Prostate gland (tissue), 2 donors: ENCODE measurements at regions not wholly inside any gene's neighbourhood (a gene's known extent, or its start where the extent isn't known, plus 50 kb on each side); places are given as distances from the start of the nearest gene placed in this dataset.

Experiments used
- DNase-seq: peaks from one replicate; pipeline ENCODE4 v3.0.0-alpha.2; 2019; ENCODE audit warnings: low spot score
- H3K27ac ChIP-seq, 2 donors: fragments of 200-600 bp; sonication (generic); 2 replicates each; pipeline ENCODE4 v1.5.1; 2017 to 2019
- H3K27me3 ChIP-seq: fragments of 200-600 bp; sonication (generic); replicated peaks from 2 replicates; pipeline ENCODE4 v1.5.1; 2019; ENCODE audit not compliant: insufficient read depth
- H3K36me3 ChIP-seq, 2 donors: fragments of 200-600 bp; sonication (generic); 1 replicate in 1 of 2; 2 replicates in 1 of 2; pipeline versions ENCODE4 v1.5.1 to v1.8.1; 2017 to 2019
- H3K4me1 ChIP-seq: fragments of 200-600 bp; sonication (generic); replicated peaks from 2 replicates; pipeline ENCODE4 v1.5.1; 2019
- H3K4me3 ChIP-seq, 2 donors: fragments of 200-600 bp; sonication (generic); 2 replicates each; pipeline ENCODE4 v1.5.1; 2017 to 2019
- H3K9me3 ChIP-seq: fragments of 200-600 bp; sonication (generic); 2 replicates; pipeline ENCODE4 v1.5.1; 2017
- CTCF ChIP-seq, 4 experiments: fragments of 200-600 bp in 2 of 4; fragments of 450-650 bp in 2 of 4; sonication (generic) in 2 of 4; IDR thresholded peaks; 1 replicate in 3 of 4; 2 replicates in 1 of 4; pipeline ENCODE4 v1.5.1; 2016 to 2019; ENCODE audit warnings: antibody characterized with exemption in 4 of 4, mild to moderate bottlenecking in 2 of 4, moderate library complexity in 2 of 4
- POLR2A ChIP-seq: fragments of 450-650 bp; IDR thresholded peaks from one replicate; pipeline ENCODE4 v1.6.1; 2016; ENCODE audit warnings: antibody characterized with exemption, mild to moderate bottlenecking
- POLR2AphosphoS5 ChIP-seq: sonication (generic); formaldehyde crosslinking; IDR thresholded peaks from one replicate; pipeline ENCODE4 v1.6.1; 2017; ENCODE audit warnings: antibody characterized with exemption
- WGBS: methylation state at CpG from one replicate; pipeline ENCODE4 v1.1.5; 2018; 5-methylcytosine and 5-hydroxymethylcytosine counted together
- intact Hi-C: fragments of 100-400 bp; cut with DNase I; formaldehyde crosslinking; loops from one replicate; pipeline ENCODE4 v1.14.2; 2022

GRCh38 chr4:119696963-119697362 is 68.4 kb upstream of the PDE5A start:
- intact Hi-C loops, result no loop called here
- H3K4me1 ChIP-seq, result no peaks in the 10 kb centered on the region
- no peaks in the 10 kb centered on the region for H3K27me3 ChIP-seq
- no peak overlapping the region for H3K27ac ChIP-seq
- H3K4me3 ChIP-seq, result no peak overlapping the region
- TF ChIP-seq POLR2AphosphoS5 (no peak), CTCF (IDR thresholded peaks at IDR 0.05) (no peak), POLR2A (no peak)
- no peaks in the 10 kb centered on the region for H3K36me3 ChIP-seq
- no peak for DNase-seq
- no peaks in the 10 kb centered on the region for H3K9me3 ChIP-seq

GRCh38 chr4:119695216-119695615 is 66.6 kb upstream of the PDE5A start:
- H3K27ac ChIP-seq, result no peak overlapping the region
- no peak for TF ChIP-seq POLR2A
- TF ChIP-seq POLR2AphosphoS5, result no peak
- no peak for TF ChIP-seq CTCF (IDR thresholded peaks at IDR 0.05)
- H3K36me3 ChIP-seq, result no peaks in the 10 kb centered on the region
- no peak overlapping the region for H3K4me3 ChIP-seq
- 90% methylated on average over 2 of the region's 2 CpGs for WGBS
- intact Hi-C loops, result no loop called here
- H3K9me3 ChIP-seq, result no peaks in the 10 kb centered on the region
- no peaks in the 10 kb centered on the region for H3K4me1 ChIP-seq
- no peaks in the 10 kb centered on the region for H3K27me3 ChIP-seq
- no peak for DNase-seq

GRCh38 chr4:119693126-119693525 is 64.5 kb upstream of the PDE5A start:
- H3K27ac ChIP-seq, result no peak overlapping the region
- DNase-seq, result no peak
- no peak for TF ChIP-seq POLR2A
- TF ChIP-seq POLR2AphosphoS5, result no peak
- no peak for TF ChIP-seq CTCF (IDR thresholded peaks at IDR 0.05)
- intact Hi-C loops, result no loop called here
- no peak overlapping the region for H3K4me3 ChIP-seq
- H3K4me1 ChIP-seq, result no peaks in the 10 kb centered on the region
- no peaks in the 10 kb centered on the region for H3K9me3 ChIP-seq
- no peaks in the 10 kb centered on the region for H3K36me3 ChIP-seq
- H3K27me3 ChIP-seq, result no peaks in the 10 kb centered on the region

GRCh38 chr4:119692001-119692400 is 63.4 kb upstream of the PDE5A start:
- no peaks in the 10 kb centered on the region for H3K36me3 ChIP-seq
- DNase-seq, result no peak
- H3K4me1 ChIP-seq, result no peaks in the 10 kb centered on the region
- 75% methylated on average over 1 of the region's 1 CpG for WGBS
- TF ChIP-seq POLR2AphosphoS5, result no peak
- no peak for TF ChIP-seq POLR2A
- no peak for TF ChIP-seq CTCF (IDR thresholded peaks at IDR 0.05)
- no peak overlapping the region for H3K4me3 ChIP-seq
- no peaks in the 10 kb centered on the region for H3K27me3 ChIP-seq
- H3K27ac ChIP-seq, result no peak overlapping the region
- intact Hi-C loops, result no loop called here
- H3K9me3 ChIP-seq, result no peaks in the 10 kb centered on the region

- Histone ChIP-seq H3K4me3 (no peak overlapping the region), H3K27ac (no peak overlapping the region), H3K4me1 (no peaks in the 10 kb centered on the region), H3K36me3 (no peaks in the 10 kb centered on the region), H3K27me3 (no peaks in the 10 kb centered on the region), H3K9me3 (no peaks in the 10 kb centered on the region)
- intact Hi-C loops, result no loop called here
- TF ChIP-seq POLR2AphosphoS5 (no peak), POLR2A (no peak), CTCF (IDR thresholded peaks at IDR 0.05) (no peak)
- DNase-seq, result no peak
- 88% methylated on average over 1 of the region's 1 CpG for WGBS
These were observed 62.3 kb upstream of the PDE5A start for GRCh38 chr4:119690871-119691270.
